ENCODE measurements at regions not wholly inside any gene's neighbourhood (a gene's known extent, or its start where the extent isn't known, plus 50 kb on each side); places are given as distances from the start of the nearest gene placed in this dataset.

- TF ChIP-seq EZH2phosphoT487 (IDR thresholded peaks at IDR 0.05; ENCODE audit: borderline replicate concordance, low read length), result no peak
- TF ChIP-seq CTCF (conservative IDR thresholded peaks at IDR 0.05; ENCODE audit: low read depth, low read length), result no peak
- TF ChIP-seq EZH2 (IDR thresholded peaks at IDR 0.05; ENCODE audit: low read length, unreplicated experiment), result no peak
These were observed 60.3 kb upstream of the PJA2 start for GRCh38 chr5:109469896-109470662.

Data from PC-3 (cell line).